Hepatocyte (in vitro differentiated cells): ENCODE measurements at regions not wholly inside any gene's neighbourhood (a gene's known extent, or its start where the extent isn't known, plus 50 kb on each side); places are given as distances from the start of the nearest gene placed in this dataset.
"Not testable (repeated sequence)": the region's sequence is repeated elsewhere in the genome, so short reads cannot be mapped to it uniquely, and the experiment has no call there.

Experiments used
- DNase-seq: peaks from one replicate; pipeline ENCODE4 v3.0.0-alpha.2; 2016; ENCODE audit warnings: low spot score
- H2AFZ ChIP-seq: fragments of 200-600 bp; sonication (generic); 2 replicates; pipeline ENCODE4 v1.6.0; 2016; ENCODE audit warnings: antibody characterized with exemption, mild to moderate bottlenecking
- H3K27ac ChIP-seq: fragments of 200-600 bp; sonication (generic); 2 replicates; pipeline ENCODE4 v1.5.1; 2016; ENCODE audit warnings: mild to moderate bottlenecking
- H3K27me3 ChIP-seq: fragments of 200-600 bp; sonication (generic); 2 replicates; pipeline ENCODE4 v1.6.1; 2016
- H3K36me3 ChIP-seq: fragments of 200-600 bp; sonication (generic); replicated peaks from 2 replicates; pipeline ENCODE4 v1.5.1; 2016; ENCODE audit warnings: low read depth; ENCODE audit not compliant: insufficient read depth
- H3K4me1 ChIP-seq: fragments of 200-600 bp; sonication (generic); 2 replicates; pipeline ENCODE4 v1.5.1; 2016; ENCODE audit warnings: mild to moderate bottlenecking, moderate library complexity; ENCODE audit not compliant: insufficient read depth
- H3K4me2 ChIP-seq: fragments of 200-600 bp; sonication (generic); 2 replicates; pipeline ENCODE4 v1.6.0; 2016
- H3K4me3 ChIP-seq: fragments of 200-600 bp; sonication (generic); 2 replicates; pipeline ENCODE4 v1.5.1; 2016; ENCODE audit warnings: mild to moderate bottlenecking
- H3K79me2 ChIP-seq: fragments of 200-600 bp; sonication (generic); 2 replicates; pipeline ENCODE4 v1.6.0; 2017; ENCODE audit warnings: mild to moderate bottlenecking
- H3K9me2 ChIP-seq: fragments of 200-600 bp; sonication (generic); replicated peaks from 2 replicates; pipeline ENCODE4 v1.6.0; 2017; ENCODE audit warnings: mild to moderate bottlenecking; ENCODE audit not compliant: insufficient read depth
- H3K9me3 ChIP-seq: fragments of 200-600 bp; sonication (generic); 2 replicates; pipeline ENCODE4 v1.5.1; 2016; ENCODE audit warnings: low read depth, mild to moderate bottlenecking
- H4K20me1 ChIP-seq: fragments of 200-600 bp; sonication (generic); 2 replicates; pipeline ENCODE4 v1.6.0; 2016; ENCODE audit warnings: mild to moderate bottlenecking; ENCODE audit not compliant: insufficient read depth, poor library complexity, severe bottlenecking
- CTCF ChIP-seq: fragments of 200-600 bp; sonication (generic); IDR thresholded peaks from 2 replicates; pipeline ENCODE4 v1.5.1; 2016; ENCODE audit warnings: antibody characterized with exemption, mild to moderate bottlenecking; ENCODE audit not compliant: poor library complexity
- EZH2 ChIP-seq: fragments of 200-600 bp; sonication (generic); IDR thresholded peaks from 2 replicates; pipeline ENCODE4 v1.6.1; 2016; ENCODE audit warnings: antibody characterized with exemption, mild to moderate bottlenecking, borderline replicate concordance
- EZH2phosphoT487 ChIP-seq: fragments of 200-600 bp; sonication (generic); IDR thresholded peaks from one replicate; pipeline ENCODE4 v1.6.1; 2018; ENCODE audit warnings: antibody characterized with exemption, mild to moderate bottlenecking, low read depth, moderate library complexity; ENCODE audit not compliant: unreplicated experiment, severe bottlenecking
- WGBS: methylation state at CpG from one replicate; pipeline ENCODE4 v1.1.6; 2016; ENCODE audit warnings: low lambda C conversion rate; ENCODE audit errors: missing lambda C conversion rate; 5-methylcytosine and 5-hydroxymethylcytosine counted together

GRCh38 chr3:166837535-166837934, 542.6 kb downstream of the ZBBX start:
- Histone ChIP-seq H3K79me2 (no peaks in the 10 kb centered on the region), H3K27me3 (no peaks in the 10 kb centered on the region), H4K20me1 (no peaks in the 10 kb centered on the region), H3K9me2 (no peaks in the 10 kb centered on the region), H3K36me3 (no peaks in the 10 kb centered on the region), H3K27ac (no peak overlapping the region), H3K4me1 (no peaks in the 10 kb centered on the region), H3K4me3 (no peak overlapping the region), H2AFZ (no peak overlapping the region), H3K9me3 (no peaks in the 10 kb centered on the region), H3K4me2 (no peak overlapping the region)
- no peak for TF ChIP-seq EZH2phosphoT487
- TF ChIP-seq CTCF = peak; percentile 35
- DNase-seq = peak; percentile 26
- 64% methylated on average over 4 of the region's 4 CpGs for WGBS

GRCh38 chr3:166836836-166837235, 543.3 kb downstream of the ZBBX start:
- H4K20me1 ChIP-seq = no peaks in the 10 kb centered on the region
- DNase-seq = no peak
- WGBS = 74% methylated on average over 1 of the region's 1 CpG
- H3K27ac ChIP-seq = no peak overlapping the region
- H3K4me2 ChIP-seq = no peak overlapping the region
- H3K9me2 ChIP-seq = no peaks in the 10 kb centered on the region
- no peaks in the 10 kb centered on the region for H3K79me2 ChIP-seq
- no peak overlapping the region for H2AFZ ChIP-seq
- TF ChIP-seq CTCF (no peak), EZH2phosphoT487 (no peak), EZH2 (no peak)
- no peak overlapping the region for H3K4me3 ChIP-seq
- H3K36me3 ChIP-seq = no peaks in the 10 kb centered on the region
- H3K27me3 ChIP-seq = no peaks in the 10 kb centered on the region
- no peaks in the 10 kb centered on the region for H3K9me3 ChIP-seq
- peaks cover 4% of the 10 kb centered on the region for H3K4me1 ChIP-seq

DNA sequence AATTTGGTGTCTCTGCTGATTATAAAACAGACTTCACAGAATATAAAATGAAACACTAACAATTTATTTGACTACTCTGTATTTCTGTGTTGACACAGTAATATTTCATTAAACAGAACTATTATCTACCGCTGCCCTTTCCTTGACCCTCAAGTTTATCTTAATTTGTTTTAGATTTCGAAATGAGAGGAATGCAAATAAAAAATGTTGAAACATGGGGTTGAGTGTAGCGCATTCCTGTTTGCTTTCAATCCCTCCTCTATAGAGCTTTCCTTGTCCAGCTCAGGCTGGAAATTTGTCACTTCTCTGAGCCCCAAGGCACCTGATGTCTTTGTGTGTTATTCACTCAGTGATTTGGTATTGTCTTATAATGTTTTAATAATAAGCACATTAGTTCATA, 550.2 kb downstream of the ZBBX start:
- DNase-seq = peak; percentile 43
- H2AFZ ChIP-seq = no peak overlapping the region
- no peaks in the 10 kb centered on the region for H3K9me3 ChIP-seq
- H3K4me1 ChIP-seq = peaks cover 15% of the 10 kb centered on the region
- H3K36me3 ChIP-seq = no peaks in the 10 kb centered on the region
- H3K9me2 ChIP-seq = no peaks in the 10 kb centered on the region
- H4K20me1 ChIP-seq = no peaks in the 10 kb centered on the region
- no peaks in the 10 kb centered on the region for H3K27me3 ChIP-seq
- TF ChIP-seq EZH2 (no peak), CTCF (no peak), EZH2phosphoT487 (peak; percentile 77)
- no peak overlapping the region for H3K4me2 ChIP-seq
- peak overlapping the region; percentile 42 for H3K27ac ChIP-seq
- 43% methylated on average over 3 of the region's 3 CpGs for WGBS
- no peaks in the 10 kb centered on the region for H3K79me2 ChIP-seq
- no peak overlapping the region for H3K4me3 ChIP-seq

GRCh38 chr3:166818464-166818863, 561.6 kb downstream of the ZBBX start:
- DNase-seq = no peak
- Histone ChIP-seq H3K9me3 (no peaks in the 10 kb centered on the region), H3K4me2 (no peak overlapping the region), H3K27ac (no peak overlapping the region), H4K20me1 (no peaks in the 10 kb centered on the region), H3K4me3 (no peak overlapping the region), H3K4me1 (no peaks in the 10 kb centered on the region), H3K9me2 (no peaks in the 10 kb centered on the region), H3K36me3 (no peaks in the 10 kb centered on the region), H3K27me3 (no peaks in the 10 kb centered on the region), H3K79me2 (no peaks in the 10 kb centered on the region), H2AFZ (no peak overlapping the region)
- no peak for TF ChIP-seq CTCF
- no peak for TF ChIP-seq EZH2phosphoT487
- no peak for TF ChIP-seq EZH2

DNA sequence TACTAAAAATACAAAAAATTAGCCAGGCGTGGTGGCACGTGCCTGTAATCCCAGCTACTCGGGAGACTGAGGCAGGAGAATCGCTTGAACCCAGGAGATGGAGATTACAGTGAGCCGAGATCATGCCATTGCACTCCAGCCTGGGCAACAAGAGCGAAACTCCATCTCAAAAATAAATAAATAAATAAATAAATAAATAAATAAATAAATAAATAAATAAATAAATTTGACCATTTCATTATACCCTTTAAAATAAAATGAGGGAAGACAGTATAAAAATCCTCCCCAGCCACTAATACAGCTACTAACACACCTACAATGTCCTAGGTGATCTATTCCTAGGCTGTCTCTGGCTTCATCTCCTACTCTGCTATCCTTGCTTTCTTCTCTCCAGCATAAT, 562.8 kb downstream of the ZBBX start:
- not testable (repeated sequence) for H2AFZ ChIP-seq, H3K4me3 ChIP-seq, H3K9me2 ChIP-seq, DNase-seq, H4K20me1 ChIP-seq, H3K27me3 ChIP-seq, H3K4me2 ChIP-seq, H3K36me3 ChIP-seq, H3K9me3 ChIP-seq, H3K4me1 ChIP-seq, H3K27ac ChIP-seq, H3K79me2 ChIP-seq
- WGBS = 96% methylated on average over 6 of the region's 6 CpGs
